ENCODE measurements at regions not wholly inside any gene's neighbourhood (a gene's known extent, or its start where the extent isn't known, plus 50 kb on each side); places are given as distances from the start of the nearest gene placed in this dataset.

DNA sequence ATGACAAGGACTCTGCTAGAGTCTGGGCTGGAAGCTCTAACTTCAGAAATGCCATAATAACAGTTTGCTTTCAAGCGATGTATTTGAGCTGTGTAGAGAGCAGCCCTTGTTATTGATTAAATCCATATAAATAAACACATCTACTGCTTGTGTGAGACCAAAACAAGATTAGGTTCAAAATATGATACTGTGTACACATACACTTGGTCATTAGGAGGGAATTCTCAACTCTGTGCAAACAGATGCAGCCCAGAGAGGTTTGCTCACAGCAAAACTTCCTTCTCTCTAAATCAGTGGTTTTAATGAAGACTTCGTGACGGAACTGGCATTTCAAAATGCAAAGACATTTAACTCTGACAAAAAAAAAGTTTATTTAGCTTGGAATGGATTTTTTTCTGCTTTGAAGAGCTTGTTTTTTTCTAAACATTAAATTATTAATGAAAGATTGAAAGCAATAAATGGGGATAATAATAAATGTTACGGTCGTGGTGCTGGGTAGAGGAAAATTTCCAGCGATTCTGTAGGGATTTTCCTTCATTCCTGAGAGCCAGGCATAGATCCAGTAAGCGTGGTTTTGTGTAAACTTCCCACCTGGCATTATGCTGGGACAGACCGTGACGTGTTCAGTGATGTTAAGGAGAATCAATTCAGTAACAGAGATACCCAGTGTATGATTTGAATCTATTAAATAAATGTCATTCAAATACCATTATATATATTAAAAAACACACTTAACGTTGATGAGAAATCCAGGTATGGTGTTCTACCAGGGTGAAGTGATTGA is 213.7 kb downstream of the TEX29 start:
- Mint-ChIP-seq H3K27ac (ENCODE audit: unreplicated experiment) (no peak overlapping the region), H3K4me3 (ENCODE audit: unreplicated experiment) (no peak overlapping the region), H3K4me1 (ENCODE audit: unreplicated experiment) (no peaks in the 10 kb centered on the region), H3K27me3 (ENCODE audit: unreplicated experiment) (peaks cover 64% of the 10 kb centered on the region), H3K9me3 (ENCODE audit: unreplicated experiment) (no peaks in the 10 kb centered on the region), H3K36me3 (ENCODE audit: unreplicated experiment) (no peaks in the 10 kb centered on the region)
- no peak for TF ChIP-seq CTCF (IDR thresholded peaks at IDR 0.05)
- no peak for DNase-seq (ENCODE audit: extremely low spot score, unreplicated experiment)

DNA sequence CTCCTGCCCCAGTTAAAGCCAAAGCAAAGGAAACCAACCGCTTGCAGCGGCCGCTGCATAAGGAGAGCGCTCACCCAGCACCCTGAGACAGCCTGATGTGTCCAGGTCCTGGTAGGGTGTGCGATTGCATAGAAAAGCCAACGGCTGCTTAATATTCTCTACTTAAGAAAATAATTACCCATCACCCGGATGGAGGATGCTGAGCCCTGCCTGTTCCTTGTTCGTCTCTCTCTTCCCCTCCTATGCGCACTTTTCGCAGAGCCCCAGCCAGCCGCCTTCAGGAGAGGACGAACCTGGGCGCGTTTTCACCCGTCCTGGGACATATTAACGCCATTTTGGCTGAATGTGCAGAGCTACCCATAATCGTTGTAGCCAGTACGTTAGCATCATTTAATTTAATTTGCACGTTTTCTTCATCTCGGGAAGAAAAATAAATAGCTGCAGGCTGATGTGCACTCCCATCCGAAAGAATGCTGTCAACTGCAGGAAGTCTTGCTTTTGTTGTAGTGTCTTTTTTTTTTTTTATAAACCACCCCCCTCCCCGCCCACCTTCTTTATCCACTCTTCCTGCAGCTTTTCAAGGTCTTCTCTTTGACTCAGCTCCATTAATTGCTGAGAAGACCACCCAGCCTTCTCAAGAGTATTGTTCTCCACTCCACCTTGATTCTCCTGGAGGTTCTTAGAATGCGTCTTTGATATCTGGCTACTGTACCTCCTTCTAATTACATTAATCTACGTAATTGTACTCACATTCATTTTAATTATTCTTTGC is 214.5 kb downstream of the TEX29 start:
- no peak for DNase-seq (ENCODE audit: extremely low spot score, unreplicated experiment)
- H3K9me3 Mint-ChIP-seq (ENCODE audit: unreplicated experiment): no peaks in the 10 kb centered on the region
- no peaks in the 10 kb centered on the region for H3K36me3 Mint-ChIP-seq (ENCODE audit: unreplicated experiment)
- no peak overlapping the region for H3K4me3 Mint-ChIP-seq (ENCODE audit: unreplicated experiment)
- no peak overlapping the region for H3K27ac Mint-ChIP-seq (ENCODE audit: unreplicated experiment)
- H3K27me3 Mint-ChIP-seq (ENCODE audit: unreplicated experiment): peaks cover 61% of the 10 kb centered on the region
- no peak for TF ChIP-seq CTCF (IDR thresholded peaks at IDR 0.05)
- no peaks in the 10 kb centered on the region for H3K4me1 Mint-ChIP-seq (ENCODE audit: unreplicated experiment)

DNA sequence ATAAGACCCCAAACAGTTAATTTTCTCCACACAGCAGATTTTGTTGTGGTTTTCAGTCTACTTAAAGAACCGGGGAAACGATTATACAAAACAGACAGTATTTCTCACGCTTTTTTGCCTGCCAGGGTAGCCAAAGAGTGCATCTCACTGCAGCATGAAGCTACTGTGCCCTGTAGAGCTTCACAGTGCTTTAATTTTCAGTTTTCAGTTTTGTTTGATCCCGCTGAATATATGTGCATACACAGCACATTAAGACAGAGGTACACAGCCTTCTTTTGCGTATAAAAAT is 215.0 kb downstream of the TEX29 start:
- TF ChIP-seq CTCF (IDR thresholded peaks at IDR 0.05): no peak
- H3K27ac Mint-ChIP-seq (ENCODE audit: unreplicated experiment): no peak overlapping the region
- H3K36me3 Mint-ChIP-seq (ENCODE audit: unreplicated experiment): no peaks in the 10 kb centered on the region
- H3K27me3 Mint-ChIP-seq (ENCODE audit: unreplicated experiment): peaks cover 60% of the 10 kb centered on the region
- H3K9me3 Mint-ChIP-seq (ENCODE audit: unreplicated experiment): no peaks in the 10 kb centered on the region
- H3K4me3 Mint-ChIP-seq (ENCODE audit: unreplicated experiment): no peak overlapping the region
- no peaks in the 10 kb centered on the region for H3K4me1 Mint-ChIP-seq (ENCODE audit: unreplicated experiment)
- no peak for DNase-seq (ENCODE audit: extremely low spot score, unreplicated experiment)

DNA sequence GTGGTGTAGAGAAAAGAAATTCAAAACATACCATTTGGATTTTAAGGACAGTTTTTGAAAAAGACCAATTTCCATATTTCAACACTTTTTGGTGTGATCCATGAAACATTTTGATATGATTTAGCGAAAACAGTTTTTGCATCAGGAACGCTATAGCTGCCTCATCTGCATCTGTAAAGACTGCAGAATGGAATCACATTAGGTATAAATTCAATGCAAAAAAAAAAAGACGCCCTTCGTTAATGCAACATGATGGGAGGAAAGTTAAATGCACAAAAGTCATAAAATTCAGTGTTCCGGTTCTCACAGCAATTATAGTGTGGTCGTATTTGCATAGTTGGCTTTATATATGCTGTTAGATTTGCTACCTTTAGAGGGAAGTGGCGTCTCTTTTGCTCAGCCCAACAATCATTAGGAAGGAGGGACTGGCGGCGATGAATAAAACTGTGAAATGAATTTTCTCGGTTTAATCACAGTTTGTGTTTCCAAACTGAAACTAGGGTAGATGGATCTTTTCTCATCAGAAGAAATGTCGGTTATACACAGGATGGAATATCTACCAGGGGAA is 215.7 kb downstream of the TEX29 start:
- no peaks in the 10 kb centered on the region for H3K9me3 Mint-ChIP-seq (ENCODE audit: unreplicated experiment)

More for the DNA sequence above, 215.7 kb downstream of the TEX29 start:
- Mint-ChIP-seq H3K27me3 (ENCODE audit: unreplicated experiment) (peaks cover 57% of the 10 kb centered on the region), H3K4me1 (ENCODE audit: unreplicated experiment) (no peaks in the 10 kb centered on the region), H3K27ac (ENCODE audit: unreplicated experiment) (no peak overlapping the region), H3K36me3 (ENCODE audit: unreplicated experiment) (no peaks in the 10 kb centered on the region), H3K4me3 (ENCODE audit: unreplicated experiment) (no peak overlapping the region)
- TF ChIP-seq CTCF (IDR thresholded peaks at IDR 0.05): no peak
- no peak for DNase-seq (ENCODE audit: extremely low spot score, unreplicated experiment)
